ENCODE measurements at regions not wholly inside any gene's neighbourhood (a gene's known extent, or its start where the extent isn't known, plus 50 kb on each side); places are given as distances from the start of the nearest gene placed in this dataset.

DNA sequence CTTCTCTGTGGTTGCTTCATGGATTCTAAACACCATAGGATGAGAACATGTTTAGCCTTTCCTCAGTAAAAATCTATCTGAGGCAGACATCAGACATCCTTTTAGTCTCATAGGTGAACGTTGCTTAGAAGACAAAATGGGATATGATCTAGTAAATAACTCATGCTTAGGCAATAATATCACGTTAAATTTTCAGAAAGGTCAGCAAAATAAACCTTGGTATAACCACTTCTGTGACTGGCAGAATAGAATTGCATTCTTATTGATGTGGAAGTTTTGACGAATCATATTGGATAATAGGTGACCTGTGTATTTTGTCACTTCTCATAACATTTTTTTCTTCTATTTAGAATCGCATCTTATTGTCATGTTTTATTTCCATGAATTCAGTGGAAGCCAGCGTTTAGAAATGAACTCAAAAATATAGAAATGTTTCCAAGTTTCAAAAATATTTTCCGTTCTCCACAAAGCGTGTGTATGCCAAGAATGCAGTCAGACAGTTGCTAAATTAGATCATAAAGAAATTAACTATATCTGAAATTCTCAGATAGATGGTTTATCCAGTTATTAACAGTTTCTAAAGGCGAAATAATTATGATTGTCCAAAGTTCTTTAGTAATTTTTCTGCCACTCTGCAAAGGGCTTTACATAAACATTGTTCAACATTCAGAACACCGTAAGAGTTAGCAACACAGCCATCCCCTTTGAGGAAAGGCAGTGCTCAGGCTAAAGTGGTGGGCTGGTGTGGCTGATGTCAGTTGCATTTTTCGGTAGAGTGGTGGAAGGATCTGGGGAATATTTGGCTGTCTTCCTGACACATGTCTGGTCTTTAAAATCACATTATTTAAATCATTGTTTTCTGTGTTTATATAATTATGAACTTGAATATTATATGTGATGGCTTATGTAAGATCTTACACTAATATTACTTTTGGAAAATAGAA lies 827.2 kb downstream of the MTRR start:
- no peak for TF ChIP-seq TAF1 (IDR thresholded peaks at IDR 0.05; ENCODE audit: borderline replicate concordance, insufficient read depth, low read length)
- TF ChIP-seq REST (IDR thresholded peaks at IDR 0.05; ENCODE audit: insufficient read depth in 1 of 2, low read depth in 2 of 2, low read length in 2 of 2), result no peak
- TF ChIP-seq SIN3A (IDR thresholded peaks at IDR 0.05; ENCODE audit: borderline replicate concordance, insufficient read depth, low read length), result no peak
- TF ChIP-seq POLR2AphosphoS5 (IDR thresholded peaks at IDR 0.05; ENCODE audit: low read depth, low read length), result no peak

GRCh38 chr5:8700222-8700621 lies 831.3 kb downstream of the MTRR start:
- TF ChIP-seq TAF1 (IDR thresholded peaks at IDR 0.05; ENCODE audit: borderline replicate concordance, insufficient read depth, low read length) (no peak), POLR2AphosphoS5 (IDR thresholded peaks at IDR 0.05; ENCODE audit: low read depth, low read length) (no peak), FOXP2 (optimal IDR thresholded peaks at IDR 0.05; ENCODE audit: borderline replicate concordance, extremely low read depth, extremely low read length, insufficient read depth) (no peak), SIN3A (IDR thresholded peaks at IDR 0.05; ENCODE audit: borderline replicate concordance, insufficient read depth, low read length) (no peak), REST (IDR thresholded peaks at IDR 0.05; ENCODE audit: insufficient read depth in 1 of 2, low read depth in 2 of 2, low read length in 2 of 2) (no peak)

DNA sequence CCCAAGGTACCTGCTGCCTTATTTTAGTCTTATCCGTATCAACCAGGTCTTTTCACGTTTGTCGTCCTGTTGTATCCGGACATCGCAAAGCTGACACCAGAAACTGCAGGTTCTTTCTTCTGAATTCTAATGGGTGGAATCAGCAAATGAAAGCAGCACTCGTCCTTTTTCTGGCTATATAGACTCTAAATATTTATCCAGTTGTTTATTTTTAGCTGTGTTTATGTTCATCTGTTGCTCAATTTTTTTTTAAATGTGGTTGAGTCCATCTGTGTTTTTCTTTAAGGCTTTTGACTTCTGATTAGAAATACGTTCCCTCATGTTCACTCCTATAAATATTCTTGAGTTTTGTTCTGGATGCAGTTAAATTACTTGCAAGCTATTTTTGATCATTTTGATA lies 831.7 kb downstream of the MTRR start:
- TF ChIP-seq SIN3A (IDR thresholded peaks at IDR 0.05; ENCODE audit: borderline replicate concordance, insufficient read depth, low read length), result no peak
- no peak for TF ChIP-seq FOXP2 (optimal IDR thresholded peaks at IDR 0.05; ENCODE audit: borderline replicate concordance, extremely low read depth, extremely low read length, insufficient read depth)
- no peak for TF ChIP-seq POLR2AphosphoS5 (IDR thresholded peaks at IDR 0.05; ENCODE audit: low read depth, low read length)
- TF ChIP-seq REST (IDR thresholded peaks at IDR 0.05; ENCODE audit: insufficient read depth in 1 of 2, low read depth in 2 of 2, low read length in 2 of 2), result no peak

GRCh38 chr5:8701251-8701650 lies 832.3 kb downstream of the MTRR start:
- no peak for TF ChIP-seq POLR2AphosphoS5 (IDR thresholded peaks at IDR 0.05; ENCODE audit: low read depth, low read length)
- no peak for TF ChIP-seq TAF1 (IDR thresholded peaks at IDR 0.05; ENCODE audit: borderline replicate concordance, insufficient read depth, low read length)
- TF ChIP-seq FOXP2 (optimal IDR thresholded peaks at IDR 0.05; ENCODE audit: borderline replicate concordance, extremely low read depth, extremely low read length, insufficient read depth), result no peak
- TF ChIP-seq REST (IDR thresholded peaks at IDR 0.05; ENCODE audit: insufficient read depth in 1 of 2, low read depth in 2 of 2, low read length in 2 of 2), result no peak
- TF ChIP-seq SIN3A (IDR thresholded peaks at IDR 0.05; ENCODE audit: borderline replicate concordance, insufficient read depth, low read length), result no peak

Measured in PFSK-1 (cell line).